CD14-positive monocyte (primary cell): ENCODE measurements at regions not wholly inside any gene's neighbourhood (a gene's known extent, or its start where the extent isn't known, plus 50 kb on each side); places are given as distances from the start of the nearest gene placed in this dataset.

Source experiments
- DNase-seq, 3 donors: peaks; one replicate each; pipeline ENCODE4 v3.0.0-alpha.2; 2011 to 2022
- H2AFZ ChIP-seq: 2 replicates; pipeline ENCODE4 v1.6.0; 2012; ENCODE audit warnings: mild to moderate bottlenecking, low read depth, low read length, inconsistent platforms; ENCODE audit not compliant: insufficient read depth, poor library complexity, severe bottlenecking
- H3K27ac ChIP-seq, 2 donors: 1 replicate in 1 of 2; 2 replicates in 1 of 2; pipeline ENCODE4 v1.5.1; 2012 to 2013; ENCODE audit warnings: low read length in 2 of 2, control low read depth in 1 of 2, inconsistent platforms in 1 of 2, low read depth in 1 of 2, mild to moderate bottlenecking in 1 of 2
- H3K27me3 ChIP-seq, 2 donors: one replicate each; pipeline versions ENCODE4 v1.6.0 to v1.6.1; 2011 to 2013; ENCODE audit warnings: low read length in 2 of 2; ENCODE audit not compliant: control insufficient read depth in 2 of 2, insufficient read depth in 2 of 2
- H3K36me3 ChIP-seq, 2 donors: replicated peaks in 1 of 2; 1 replicate in 1 of 2; 2 replicates in 1 of 2; pipeline versions ENCODE4 v1.5.1 to v1.6.1; 2012 to 2013; ENCODE audit warnings: low read length in 2 of 2, control low read depth in 1 of 2, inconsistent platforms in 1 of 2, mild to moderate bottlenecking in 1 of 2; ENCODE audit not compliant: insufficient read depth in 2 of 2, control insufficient read depth in 1 of 2
- H3K4me1 ChIP-seq, 2 donors: 1 replicate in 1 of 2; 2 replicates in 1 of 2; pipeline versions ENCODE4 v1.5.1 to v1.6.1; 2012 to 2013; ENCODE audit warnings: low read length in 2 of 2, control low read depth in 1 of 2, inconsistent platforms in 1 of 2, mild to moderate bottlenecking in 1 of 2, moderate library complexity in 1 of 2; ENCODE audit not compliant: insufficient read depth in 2 of 2, control insufficient read depth in 1 of 2
- H3K4me2 ChIP-seq: replicated peaks from 2 replicates; pipeline ENCODE3; 2012; ENCODE audit warnings: low read length, moderate library complexity, mild to moderate bottlenecking; ENCODE audit not compliant: poor library complexity, severe bottlenecking; ENCODE audit errors: extremely low read depth
- H3K4me3 ChIP-seq, 3 experiments: fragments of 200-600 bp in 1 of 3; sonication (generic) in 1 of 3; replicated peaks in 1 of 3; 1 replicate in 2 of 3; 2 replicates in 1 of 3; pipeline ENCODE4 v1.5.1; 2011 to 2013; ENCODE audit warnings: low read length in 3 of 3, mild to moderate bottlenecking in 3 of 3, control low read depth in 2 of 3, low read depth in 2 of 3, inconsistent platforms in 1 of 3, moderate library complexity in 1 of 3
- H3K79me2 ChIP-seq: 2 replicates; pipeline ENCODE4 v1.6.0; 2012; ENCODE audit warnings: mild to moderate bottlenecking, control low read depth, inconsistent platforms, low read length, moderate library complexity; ENCODE audit not compliant: insufficient read depth
- H3K9ac ChIP-seq: 2 replicates; pipeline ENCODE4 v1.6.0; 2017; ENCODE audit warnings: low read length, mild to moderate bottlenecking; ENCODE audit not compliant: insufficient read depth, poor library complexity, severe bottlenecking
- H3K9me3 ChIP-seq, 2 donors: replicated peaks in 1 of 2; 1 replicate in 1 of 2; 2 replicates in 1 of 2; pipeline versions ENCODE4 v1.5.1 to v1.6.1; 2012 to 2013; ENCODE audit warnings: low read length in 2 of 2, control low read depth in 1 of 2; ENCODE audit not compliant: control insufficient read depth in 1 of 2, insufficient read depth in 1 of 2
- H4K20me1 ChIP-seq: 2 replicates; pipeline ENCODE4 v1.6.0; 2012; ENCODE audit warnings: mild to moderate bottlenecking, low read length, control low read depth, moderate library complexity; ENCODE audit not compliant: insufficient read depth
- H3K27ac Mint-ChIP-seq, 7 donors: one replicate each; pipeline ENCODE4 v1.8.0; 2020; ENCODE audit warnings: mild to moderate bottlenecking in 7 of 7, mixed read lengths in 7 of 7, moderate library complexity in 6 of 7, inconsistent platforms in 2 of 7
- H3K27me3 Mint-ChIP-seq, 3 donors: one replicate each; pipeline ENCODE4 v1.8.0; 2021 to 2022; ENCODE audit warnings: low read depth in 3 of 3, mild to moderate bottlenecking in 3 of 3, mixed read lengths in 3 of 3, moderate library complexity in 3 of 3, inconsistent platforms in 1 of 3
- H3K36me3 Mint-ChIP-seq, 2 donors: one replicate each; pipeline ENCODE4 v1.8.0; 2020; ENCODE audit warnings: mixed read lengths in 2 of 2, inconsistent platforms in 1 of 2, mild to moderate bottlenecking in 1 of 2
- H3K4me1 Mint-ChIP-seq: one replicate; pipeline ENCODE4 v1.8.0; 2020; ENCODE audit warnings: mild to moderate bottlenecking, mixed read lengths
- H3K4me3 Mint-ChIP-seq, 2 donors: one replicate each; pipeline ENCODE4 v1.8.0; 2020; ENCODE audit warnings: mild to moderate bottlenecking in 2 of 2, mixed read lengths in 2 of 2, moderate library complexity in 1 of 2
- H3K9me3 Mint-ChIP-seq, 7 donors: one replicate each; pipeline ENCODE4 v1.8.0; 2020 to 2022; ENCODE audit warnings: mixed read lengths in 7 of 7, mild to moderate bottlenecking in 6 of 7, moderate library complexity in 6 of 7, inconsistent platforms in 2 of 7
- CTCF ChIP-seq: fragments of 200-600 bp; IDR thresholded peaks from one replicate; pipeline ENCODE4 v1.8.0; 2022; ENCODE audit warnings: antibody characterized with exemption, mild to moderate bottlenecking
- WGBS: methylation state at CpG from one replicate; pipeline ENCODE4 v1.1.5; 2013; ENCODE audit warnings: missing lambda C conversion rate; ENCODE audit not compliant: insufficient coverage; 5-methylcytosine and 5-hydroxymethylcytosine counted together
- intact Hi-C, 2 donors: fragments of 100-400 bp; cut with micrococcal nuclease; formaldehyde crosslinking; loops; one replicate each; pipeline versions ENCODE4 v1.15.0 to v1.15.1; 2023

- no peaks in the 10 kb centered on the region for H3K36me3 ChIP-seq
- peak overlapping the region; percentile 66 for H3K4me2 ChIP-seq
- H3K27ac Mint-ChIP-seq: peak overlapping the region; percentile 91 to 97 (median 93)
- peaks cover 68% of the 10 kb centered on the region for H3K4me1 Mint-ChIP-seq
- TF ChIP-seq CTCF: no peak
- H3K9ac ChIP-seq: no peak overlapping the region
- intact Hi-C loops: no loop called here
- no peaks in the 10 kb centered on the region for H3K79me2 ChIP-seq
- peaks cover 9 to 14% (median 12%) of the 10 kb centered on the region in 7 donors for H3K9me3 Mint-ChIP-seq
- peak overlapping the region; percentile 63 to 85 for H3K27ac ChIP-seq
- H3K4me3 Mint-ChIP-seq: peak overlapping the region; percentile 2 to 87
- H3K27me3 Mint-ChIP-seq: peaks cover 0 to 4% (median 1%) of the 10 kb centered on the region in 3 donors
- peaks cover 0 to 17% of the 10 kb centered on the region in 2 donors for H3K9me3 ChIP-seq
- peaks cover 56 to 72% of the 10 kb centered on the region in 2 donors for H3K4me1 ChIP-seq
- H3K27me3 ChIP-seq: no peaks in the 10 kb centered on the region
- H3K4me3 ChIP-seq: peak overlapping the region in 2 of 3 experiments; percentile 30 to 63
- DNase-seq: peak; percentile 78 to 88 (median 83)
- H2AFZ ChIP-seq: no peak overlapping the region
- no peaks in the 10 kb centered on the region for H4K20me1 ChIP-seq
- H3K36me3 Mint-ChIP-seq: peaks cover 3 to 15% of the 10 kb centered on the region in 2 donors
- WGBS: 0% methylated on average over 2 of the region's 6 CpGs
Measured at GRCh38 chr9:78103971-78104433, 72.4 kb upstream of the GNAQ start.

GRCh38 chr9:78101247-78101646, 69.6 kb upstream of the GNAQ start:
- Mint-ChIP-seq H3K9me3 (peaks cover 0 to 2% (median 0%) of the 10 kb centered on the region in 7 donors), H3K27me3 (no peaks in the 10 kb centered on the region), H3K4me1 (peaks cover 69% of the 10 kb centered on the region), H3K36me3 (peaks cover 1 to 2% of the 10 kb centered on the region in 2 donors), H3K27ac (no peak overlapping the region), H3K4me3 (no peak overlapping the region)
- H4K20me1 ChIP-seq: no peaks in the 10 kb centered on the region
- TF ChIP-seq CTCF: no peak
- peaks cover 61 to 72% of the 10 kb centered on the region in 2 donors for H3K4me1 ChIP-seq
- H3K9ac ChIP-seq: no peak overlapping the region
- no peak overlapping the region for H2AFZ ChIP-seq
- H3K4me3 ChIP-seq: no peak overlapping the region
- WGBS: 80% methylated on average over 1 of the region's 2 CpGs
- H3K4me2 ChIP-seq: no peak overlapping the region
- no peak overlapping the region for H3K27ac ChIP-seq
- intact Hi-C loops: no loop called here
- H3K27me3 ChIP-seq: no peaks in the 10 kb centered on the region
- peaks cover 0 to 2% of the 10 kb centered on the region in 2 donors for H3K9me3 ChIP-seq
- DNase-seq: no peak
- H3K79me2 ChIP-seq: no peaks in the 10 kb centered on the region
- no peaks in the 10 kb centered on the region for H3K36me3 ChIP-seq
